Smooth muscle cell (in vitro differentiated cells): ENCODE measurements at regions not wholly inside any gene's neighbourhood (a gene's known extent, or its start where the extent isn't known, plus 50 kb on each side); places are given as distances from the start of the nearest gene placed in this dataset.

Experiments
- DNase-seq: peaks from one replicate; lab custom pipeline; 2025; ENCODE audit not compliant: unreplicated experiment; lab: John Stamatoyannopoulos, UW
- H2AFZ ChIP-seq: fragments of 200-600 bp; sonication (generic); 2 replicates; pipeline ENCODE4 v1.6.0; 2016; ENCODE audit warnings: antibody characterized with exemption, low read depth, mild to moderate bottlenecking
- H3F3A ChIP-seq: fragments of 200-600 bp; sonication (generic); 2 replicates; pipeline ENCODE4 v1.6.0; 2017; ENCODE audit warnings: antibody characterized with exemption, low read depth
- H3K27ac ChIP-seq: fragments of 200-600 bp; sonication (generic); 2 replicates; pipeline ENCODE4 v1.5.1; 2016; ENCODE audit warnings: low read depth, mild to moderate bottlenecking
- H3K27me3 ChIP-seq: fragments of 200-600 bp; sonication (generic); 2 replicates; pipeline ENCODE4 v1.6.1; 2016; ENCODE audit warnings: low read depth, mild to moderate bottlenecking
- H3K36me3 ChIP-seq: fragments of 200-600 bp; sonication (generic); 2 replicates; pipeline ENCODE4 v1.5.1; 2016; ENCODE audit warnings: low read depth
- H3K4me1 ChIP-seq: fragments of 200-600 bp; sonication (generic); 2 replicates; pipeline ENCODE4 v1.5.1; 2016; ENCODE audit warnings: low read depth
- H3K4me2 ChIP-seq: fragments of 200-600 bp; sonication (generic); 2 replicates; pipeline ENCODE4 v1.6.0; 2016; ENCODE audit warnings: mild to moderate bottlenecking
- H3K4me3 ChIP-seq: fragments of 200-600 bp; sonication (generic); 2 replicates; pipeline ENCODE4 v1.5.1; 2016; ENCODE audit warnings: mild to moderate bottlenecking
- H3K79me2 ChIP-seq: fragments of 200-600 bp; sonication (generic); 2 replicates; pipeline ENCODE4 v1.6.0; 2016; ENCODE audit warnings: low read depth, mild to moderate bottlenecking
- H3K9ac ChIP-seq: fragments of 200-600 bp; sonication (generic); 2 replicates; pipeline ENCODE4 v1.6.0; 2016; ENCODE audit warnings: low read depth
- H3K9me3 ChIP-seq: fragments of 200-600 bp; sonication (generic); replicated peaks from 2 replicates; pipeline ENCODE4 v1.5.1; 2016; ENCODE audit warnings: low read depth
- H4K20me1 ChIP-seq: fragments of 200-600 bp; sonication (generic); 2 replicates; pipeline ENCODE4 v1.6.0; 2016; ENCODE audit warnings: low read depth
- CTCF ChIP-seq: fragments of 200-600 bp; sonication (generic); IDR thresholded peaks from 2 replicates; pipeline ENCODE4 v1.5.1; 2017; ENCODE audit warnings: borderline replicate concordance, mild to moderate bottlenecking, antibody characterized with exemption; ENCODE audit not compliant: insufficient read depth, poor library complexity, severe bottlenecking
- WGBS: methylation state at CpG from one replicate; pipeline ENCODE4 v1.1.7; 2016; ENCODE audit warnings: low lambda C conversion rate; 5-methylcytosine and 5-hydroxymethylcytosine counted together

DNA sequence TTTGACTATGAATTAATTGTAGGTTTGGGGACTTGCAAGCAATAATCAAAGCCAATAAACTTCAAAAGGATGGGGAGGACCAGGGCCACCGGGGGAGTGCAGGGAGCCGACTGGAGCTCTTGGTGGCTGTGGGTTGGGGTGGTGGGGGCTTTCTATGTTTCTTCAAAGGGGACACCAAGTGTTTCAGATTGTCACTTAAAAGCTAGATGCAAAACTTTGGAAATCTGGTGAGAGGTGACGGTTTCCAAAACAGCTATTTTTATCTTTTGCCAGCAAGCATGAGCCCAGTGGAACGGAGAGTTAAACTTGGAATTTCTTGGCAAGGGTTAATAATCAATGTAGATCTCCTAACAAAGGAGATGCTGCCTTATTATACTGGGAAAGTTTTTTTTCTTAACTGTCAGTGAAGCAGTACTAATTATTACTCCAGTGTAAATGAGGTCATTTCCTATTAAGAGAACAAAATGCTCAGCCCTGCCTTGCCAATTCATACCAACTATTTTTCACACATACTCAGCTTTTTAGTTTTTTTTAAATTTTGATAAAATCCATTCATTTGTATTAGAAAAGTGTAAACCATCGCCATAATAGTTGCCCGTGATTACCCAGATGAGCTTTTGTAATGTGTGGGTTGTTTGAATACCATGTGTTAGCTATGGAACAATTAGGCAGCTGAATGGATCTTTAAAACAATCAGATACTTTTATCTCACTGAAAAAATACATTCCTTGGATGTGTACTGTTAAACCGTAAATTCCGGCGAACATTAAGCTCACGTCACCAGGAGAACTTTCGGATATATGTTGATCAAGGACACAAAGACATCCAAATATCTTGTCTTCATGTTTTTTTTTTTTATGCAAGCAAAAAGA is 95.9 kb upstream of the ZNF536 start:
- Histone ChIP-seq H3K79me2 (no peaks in the 10 kb centered on the region), H4K20me1 (no peaks in the 10 kb centered on the region), H3K9ac (no peak overlapping the region), H2AFZ (no peak overlapping the region), H3K4me2 (no peak overlapping the region), H3K4me1 (peaks cover 12% of the 10 kb centered on the region), H3K27me3 (peaks cover 16% of the 10 kb centered on the region), H3F3A (no peaks in the 10 kb centered on the region), H3K27ac (no peak overlapping the region), H3K4me3 (no peak overlapping the region), H3K9me3 (no peaks in the 10 kb centered on the region), H3K36me3 (no peaks in the 10 kb centered on the region)
- no peak for TF ChIP-seq CTCF
- no peak for DNase-seq
- WGBS: 75% methylated on average over 11 of the region's 11 CpGs

- WGBS: 90% methylated on average over 3 of the region's 3 CpGs
- Histone ChIP-seq H2AFZ (no peak overlapping the region), H3K9me3 (no peaks in the 10 kb centered on the region), H3K9ac (no peak overlapping the region), H3K4me3 (no peak overlapping the region), H3K4me1 (peaks cover 12% of the 10 kb centered on the region), H4K20me1 (no peaks in the 10 kb centered on the region), H3K79me2 (no peaks in the 10 kb centered on the region), H3K27ac (no peak overlapping the region), H3K27me3 (peaks cover 16% of the 10 kb centered on the region), H3F3A (no peaks in the 10 kb centered on the region), H3K36me3 (no peaks in the 10 kb centered on the region), H3K4me2 (no peak overlapping the region)
- DNase-seq: no peak
- TF ChIP-seq CTCF: no peak
Observed at GRCh38 chr19:30276883-30277280, 95.3 kb upstream of the ZNF536 start.

DNA sequence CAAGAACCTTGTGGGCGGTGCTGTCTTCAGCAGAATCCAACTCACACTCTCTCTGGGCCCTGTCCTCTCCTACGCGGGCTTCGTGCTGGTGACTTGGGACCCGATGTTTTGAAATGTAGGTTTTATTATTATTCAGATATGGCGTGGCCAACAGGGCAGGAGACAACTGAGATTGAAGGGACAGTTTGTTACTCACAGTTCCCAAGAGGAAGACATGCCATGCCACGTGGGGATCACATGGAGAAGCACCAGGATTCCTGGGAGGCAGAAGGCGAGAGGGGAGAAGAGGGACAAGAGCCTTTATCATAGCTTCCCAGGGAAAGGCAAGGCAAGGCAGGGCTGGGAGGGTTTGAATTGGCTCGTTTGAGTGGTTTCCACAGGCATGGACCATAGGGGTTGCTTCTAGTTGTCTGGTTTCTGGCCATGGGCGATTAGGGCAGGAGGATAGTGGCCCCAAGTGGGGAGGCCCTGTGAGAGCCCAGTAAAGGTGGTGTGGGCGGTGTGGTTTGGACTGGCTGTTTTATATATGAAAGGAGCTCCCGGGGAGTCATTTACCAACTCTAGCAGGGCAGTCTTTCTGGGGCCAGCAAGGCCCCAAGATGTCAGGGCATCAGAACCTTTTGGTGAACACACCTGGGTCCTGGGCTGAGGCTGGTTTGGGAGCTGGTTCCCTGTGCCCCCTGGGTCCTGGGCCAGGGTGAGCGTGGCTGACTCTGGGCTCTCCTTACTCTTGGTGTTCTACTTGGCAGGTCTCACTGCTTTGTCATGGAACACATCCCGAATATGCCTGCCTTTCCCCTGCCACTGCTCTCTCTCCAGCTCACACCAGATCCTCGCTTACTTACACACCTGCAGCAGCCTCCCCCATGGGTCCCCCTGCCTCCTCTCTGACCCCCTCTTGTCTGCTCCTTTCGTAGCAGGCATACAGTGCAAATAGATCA is 94.0 kb upstream of the ZNF536 start:
- Histone ChIP-seq H3K4me3 (no peak overlapping the region), H3K4me2 (no peak overlapping the region), H3K9ac (no peak overlapping the region), H2AFZ (no peak overlapping the region), H3K9me3 (no peaks in the 10 kb centered on the region), H3K27ac (no peak overlapping the region), H4K20me1 (no peaks in the 10 kb centered on the region), H3K36me3 (no peaks in the 10 kb centered on the region), H3K27me3 (peaks cover 22% of the 10 kb centered on the region), H3F3A (no peaks in the 10 kb centered on the region), H3K4me1 (peaks cover 12% of the 10 kb centered on the region), H3K79me2 (no peaks in the 10 kb centered on the region)
- WGBS: 89% methylated on average over 15 of the region's 16 CpGs
- no peak for DNase-seq
- TF ChIP-seq CTCF: no peak
